Mesenchymal stem cell (in vitro differentiated cells and primary cell): ENCODE measurements at regions not wholly inside any gene's neighbourhood (a gene's known extent, or its start where the extent isn't known, plus 50 kb on each side); places are given as distances from the start of the nearest gene placed in this dataset.
"Not testable (repeated sequence)": the region's sequence is repeated elsewhere in the genome, so short reads cannot be mapped to it uniquely, and the experiment has no call there.

Experiments used
- DNase-seq: peaks from one replicate; pipeline ENCODE4 v3.0.0-alpha.2; 2013
- H2AFZ ChIP-seq: one replicate; pipeline ENCODE4 v1.6.1; 2013; ENCODE audit warnings: low read depth, mild to moderate bottlenecking, control low read depth, inconsistent platforms, low read length, moderate library complexity
- H2AK5ac ChIP-seq: 2 replicates; pipeline ENCODE4 v1.6.1; 2013; ENCODE audit warnings: low read length, moderate library complexity, mild to moderate bottlenecking, inconsistent platforms; ENCODE audit not compliant: severe bottlenecking
- H2BK120ac ChIP-seq: one replicate; pipeline ENCODE4 v1.6.1; 2013; ENCODE audit warnings: low read depth, mild to moderate bottlenecking, inconsistent platforms, low read length, moderate library complexity
- H2BK12ac ChIP-seq, 2 experiments: one replicate each; pipeline ENCODE4 v1.6.1; 2013; ENCODE audit warnings: inconsistent platforms in 2 of 2, low read length in 2 of 2, mild to moderate bottlenecking in 2 of 2, moderate library complexity in 2 of 2, control low read depth in 1 of 2
- H2BK15ac ChIP-seq: one replicate; pipeline ENCODE4 v1.6.1; 2013; ENCODE audit warnings: mild to moderate bottlenecking, low read depth, inconsistent platforms; ENCODE audit not compliant: poor library complexity, severe bottlenecking
- H2BK5ac ChIP-seq: 2 replicates; pipeline ENCODE4 v1.6.1; 2013; ENCODE audit warnings: low read depth, mild to moderate bottlenecking, low read length, control low read depth, inconsistent platforms; ENCODE audit not compliant: poor library complexity, severe bottlenecking
- H3K14ac ChIP-seq, 2 experiments: one replicate each; pipeline ENCODE4 v1.6.1; 2013; ENCODE audit warnings: inconsistent platforms in 2 of 2, low read length in 2 of 2, control low read depth in 1 of 2, mild to moderate bottlenecking in 1 of 2, moderate library complexity in 1 of 2
- H3K18ac ChIP-seq, 2 experiments: one replicate each; pipeline ENCODE4 v1.6.1; 2013; ENCODE audit warnings: inconsistent platforms in 2 of 2, low read length in 2 of 2, control low read depth in 1 of 2, low read depth in 1 of 2, mild to moderate bottlenecking in 1 of 2
- H3K23ac ChIP-seq, 2 experiments: one replicate each; pipeline ENCODE4 v1.6.1; 2013; ENCODE audit warnings: inconsistent platforms in 2 of 2, low read length in 2 of 2, mild to moderate bottlenecking in 2 of 2, moderate library complexity in 2 of 2, control low read depth in 1 of 2
- H3K27ac ChIP-seq: 2 replicates; pipeline ENCODE4 v1.5.1; 2013; ENCODE audit warnings: mild to moderate bottlenecking, moderate library complexity, low read length, control low read depth, inconsistent platforms; ENCODE audit not compliant: poor library complexity, severe bottlenecking
- H3K27me3 ChIP-seq, 2 experiments: 2 replicates each; pipeline versions ENCODE4 v1.6.1 to v1.7.0; 2013; ENCODE audit warnings: low read length in 2 of 2, mild to moderate bottlenecking in 2 of 2, moderate library complexity in 2 of 2, control low read depth in 1 of 2, inconsistent platforms in 1 of 2; ENCODE audit not compliant: control insufficient read depth in 1 of 2, insufficient read depth in 1 of 2
- H3K36me3 ChIP-seq, 2 experiments: 2 replicates each; pipeline versions ENCODE4 v1.6.1 to v1.7.0; 2013; ENCODE audit warnings: low read length in 2 of 2, control low read depth in 1 of 2, inconsistent platforms in 1 of 2, low read depth in 1 of 2, mild to moderate bottlenecking in 1 of 2; ENCODE audit not compliant: insufficient read depth in 2 of 2, control insufficient read depth in 1 of 2
- H3K4ac ChIP-seq, 2 experiments: one replicate each; pipeline ENCODE4 v1.6.1; 2013; ENCODE audit warnings: inconsistent platforms in 2 of 2, low read length in 2 of 2, mild to moderate bottlenecking in 2 of 2, moderate library complexity in 2 of 2, control low read depth in 1 of 2, low read depth in 1 of 2
- H3K4me1 ChIP-seq: 2 replicates; pipeline ENCODE4 v1.6.1; 2013; ENCODE audit warnings: low read depth, low read length, control low read depth; ENCODE audit not compliant: control insufficient read depth, insufficient read depth
- H3K4me2 ChIP-seq: 2 replicates; pipeline ENCODE4 v1.6.1; 2013; ENCODE audit warnings: low read length, mild to moderate bottlenecking, inconsistent platforms; ENCODE audit not compliant: poor library complexity, severe bottlenecking
- H3K4me3 ChIP-seq, 2 experiments: 2 replicates each; pipeline versions ENCODE4 v1.5.1 to v1.7.0; 2013; ENCODE audit warnings: low read length in 2 of 2, mild to moderate bottlenecking in 2 of 2, control low read depth in 1 of 2, low read depth in 1 of 2; ENCODE audit not compliant: insufficient read depth in 1 of 2
- H3K79me1 ChIP-seq: replicated peaks from 2 replicates; pipeline ENCODE4 v1.6.1; 2013; ENCODE audit warnings: mild to moderate bottlenecking, control low read depth, low read length, inconsistent platforms; ENCODE audit not compliant: poor library complexity, severe bottlenecking
- H3K9ac ChIP-seq: 2 replicates; pipeline ENCODE4 v1.7.0; 2013; ENCODE audit warnings: mild to moderate bottlenecking, low read length, moderate library complexity
- H3K9me3 ChIP-seq: 2 replicates; pipeline ENCODE4 v1.7.0; 2013; ENCODE audit warnings: mild to moderate bottlenecking, low read length; ENCODE audit not compliant: control insufficient read depth
- H4K8ac ChIP-seq: one replicate; pipeline ENCODE4 v1.6.1; 2013; ENCODE audit warnings: inconsistent platforms, mild to moderate bottlenecking, low read length, moderate library complexity
- H4K91ac ChIP-seq: one replicate; pipeline ENCODE4 v1.6.1; 2013; ENCODE audit warnings: mild to moderate bottlenecking, low read length, inconsistent platforms
- WGBS: methylation state at CpG from one replicate; pipeline ENCODE4 v1.1.7; 2013; ENCODE audit warnings: mixed read lengths; 5-methylcytosine and 5-hydroxymethylcytosine counted together

GRCh38 chr13:31403711-31404110 lies 203.9 kb downstream of the B3GLCT start:
- H3K14ac ChIP-seq, H3K4ac ChIP-seq, H2AFZ ChIP-seq, H3K4me2 ChIP-seq, H3K4me3 ChIP-seq, H2AK5ac ChIP-seq, H3K9ac ChIP-seq, H2BK5ac ChIP-seq, H3K18ac ChIP-seq, H3K27ac ChIP-seq, H4K91ac ChIP-seq, H2BK15ac ChIP-seq, H3K23ac ChIP-seq, H2BK12ac ChIP-seq, H3K36me3 ChIP-seq, DNase-seq, H2BK120ac ChIP-seq, H4K8ac ChIP-seq, H3K79me1 ChIP-seq, H3K27me3 ChIP-seq, H3K4me1 ChIP-seq: not testable (repeated sequence)
- WGBS = 68% methylated on average over 2 of the region's 4 CpGs
- peaks cover 24% of the 10 kb centered on the region for H3K9me3 ChIP-seq

GRCh38 chr13:31408927-31409326 lies 209.2 kb downstream of the B3GLCT start:
- H3K9ac ChIP-seq = no peak overlapping the region
- H4K8ac ChIP-seq = no peak overlapping the region
- H3K23ac ChIP-seq = no peak overlapping the region
- H3K14ac ChIP-seq = no peak overlapping the region
- no peak overlapping the region for H2BK15ac ChIP-seq
- H3K4ac ChIP-seq = no peak overlapping the region
- no peaks in the 10 kb centered on the region for H3K4me1 ChIP-seq
- no peak overlapping the region for H3K4me3 ChIP-seq
- no peak overlapping the region for H2BK12ac ChIP-seq
- peaks cover 4 to 11% of the 10 kb centered on the region in 2 experiments for H3K27me3 ChIP-seq
- no peaks in the 10 kb centered on the region for H3K79me1 ChIP-seq
- no peak overlapping the region for H2BK120ac ChIP-seq
- no peak overlapping the region for H3K4me2 ChIP-seq
- H2AFZ ChIP-seq = no peak overlapping the region
- no peak overlapping the region for H2BK5ac ChIP-seq
- no peak overlapping the region for H2AK5ac ChIP-seq
- no peak for DNase-seq
- H4K91ac ChIP-seq = no peak overlapping the region
- WGBS = 100% methylated on average over 1 of the region's 1 CpG
- H3K9me3 ChIP-seq = no peaks in the 10 kb centered on the region
- H3K36me3 ChIP-seq = no peaks in the 10 kb centered on the region
- no peak overlapping the region for H3K18ac ChIP-seq
- H3K27ac ChIP-seq = no peak overlapping the region

GRCh38 chr13:31409678-31410356 lies 210.0 kb downstream of the B3GLCT start:
- Histone ChIP-seq H3K14ac (no peak overlapping the region), H3K4me3 (no peak overlapping the region), H3K27ac (no peak overlapping the region), H2AFZ (no peak overlapping the region), H4K8ac (no peak overlapping the region), H3K4me1 (no peaks in the 10 kb centered on the region), H3K79me1 (no peaks in the 10 kb centered on the region), H3K18ac (no peak overlapping the region), H2BK12ac (no peak overlapping the region), H2BK120ac (no peak overlapping the region), H3K9ac (no peak overlapping the region), H3K4me2 (no peak overlapping the region), H2BK5ac (no peak overlapping the region), H4K91ac (no peak overlapping the region), H3K36me3 (no peaks in the 10 kb centered on the region), H2AK5ac (no peak overlapping the region), H3K23ac (no peak overlapping the region), H3K9me3 (no peaks in the 10 kb centered on the region), H3K4ac (no peak overlapping the region), H3K27me3 (peaks cover 4 to 11% of the 10 kb centered on the region in 2 experiments), H2BK15ac (no peak overlapping the region)
- DNase-seq = no peak
- 84% methylated on average over 6 of the region's 6 CpGs for WGBS

DNA sequence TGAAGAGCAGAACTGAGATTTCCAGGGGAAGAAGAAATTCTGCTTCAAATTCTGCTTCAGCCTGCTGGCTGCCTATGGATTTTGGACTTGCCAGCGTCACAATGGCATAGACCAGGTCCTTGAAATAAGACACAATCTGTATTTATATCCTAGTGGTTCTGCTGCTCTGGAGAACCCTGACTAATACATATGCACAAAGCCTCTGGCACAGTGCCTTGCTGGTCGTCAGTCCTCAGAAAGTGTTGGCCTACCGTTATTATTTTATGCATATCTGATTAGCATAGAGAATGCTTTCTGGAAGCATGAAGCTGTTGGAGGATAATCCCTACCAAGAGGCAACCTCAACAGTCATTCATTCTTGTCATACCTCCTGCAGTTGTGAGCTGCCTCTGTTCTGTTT lies 213.7 kb downstream of the B3GLCT start:
- H4K8ac ChIP-seq = no peak overlapping the region
- no peak overlapping the region for H2AFZ ChIP-seq
- H2BK5ac ChIP-seq = no peak overlapping the region

More for the DNA sequence above, 213.7 kb downstream of the B3GLCT start:
- Histone ChIP-seq H3K9me3 (no peaks in the 10 kb centered on the region), H3K23ac (no peak overlapping the region), H3K4me3 (no peak overlapping the region), H2BK15ac (no peak overlapping the region), H3K4ac (no peak overlapping the region), H2BK120ac (no peak overlapping the region), H2AK5ac (no peak overlapping the region), H3K14ac (no peak overlapping the region), H3K9ac (no peak overlapping the region), H4K91ac (no peak overlapping the region), H3K27ac (no peak overlapping the region), H3K4me2 (no peak overlapping the region), H2BK12ac (no peak overlapping the region), H3K18ac (no peak overlapping the region), H3K79me1 (no peaks in the 10 kb centered on the region), H3K36me3 (no peaks in the 10 kb centered on the region), H3K27me3 (peaks cover 4 to 11% of the 10 kb centered on the region in 2 experiments), H3K4me1 (no peaks in the 10 kb centered on the region)
- 42% methylated on average over 1 of the region's 3 CpGs for WGBS
- no peak for DNase-seq
